HEK293T (cell line): ENCODE measurements at regions not wholly inside any gene's neighbourhood (a gene's known extent, or its start where the extent isn't known, plus 50 kb on each side); places are given as distances from the start of the nearest gene placed in this dataset.

ENCODE experiments used
- CTCF ChIA-PET: fragments of 350-600 bp; formaldehyde crosslinking; extraction: SDS; loops from one replicate; lab custom pipeline; 2021; ENCODE audit warnings: antibody characterized with exemption, inconsistent platforms; lab: Yijun Ruan, JAX
- POLR2A ChIA-PET: fragments of 350-600 bp; formaldehyde crosslinking; extraction: SDS; loops from one replicate; lab custom pipeline; 2020; ENCODE audit warnings: antibody characterized with exemption, inconsistent platforms; lab: Yijun Ruan, JAX
- DNase-seq: peaks from one replicate; pipeline ENCODE4 v3.0.0; 2012; ENCODE audit warnings: mixed read lengths; ENCODE audit errors: extremely low spot score
- ARNT ChIP-seq: fragments of 450-650 bp; IDR thresholded peaks from 2 replicates; pipeline ENCODE4 v1.6.1; 2017; ENCODE audit warnings: mild to moderate bottlenecking
- BHLHE40 ChIP-seq: fragments of 450-650 bp; IDR thresholded peaks from 2 replicates; pipeline ENCODE4 v1.6.1; 2016; ENCODE audit warnings: mild to moderate bottlenecking, moderate library complexity, borderline replicate concordance
- CTBP1 ChIP-seq: fragments of 450-650 bp; IDR thresholded peaks from 2 replicates; pipeline ENCODE4 v1.6.1; 2016; ENCODE audit warnings: borderline replicate concordance
- ELF4 ChIP-seq: fragments of 450-650 bp; IDR thresholded peaks from 2 replicates; pipeline ENCODE4 v1.6.1; 2017; ENCODE audit warnings: antibody characterized with exemption
- FOXA1 ChIP-seq: fragments of 450-650 bp; IDR thresholded peaks from 2 replicates; pipeline ENCODE4 v1.6.1; 2016; ENCODE audit warnings: mild to moderate bottlenecking
- FOXK2 ChIP-seq: fragments of 450-650 bp; IDR thresholded peaks from 2 replicates; pipeline ENCODE4 v1.6.1; 2016; ENCODE audit warnings: mild to moderate bottlenecking
- FOXM1 ChIP-seq: fragments of 450-650 bp; IDR thresholded peaks from 2 replicates; pipeline ENCODE4 v1.6.1; 2017; ENCODE audit warnings: mild to moderate bottlenecking, borderline replicate concordance
- HDGF ChIP-seq: fragments of 450-650 bp; IDR thresholded peaks from 2 replicates; pipeline ENCODE4 v1.6.1; 2017; ENCODE audit warnings: antibody characterized with exemption, borderline replicate concordance
- L3MBTL2 ChIP-seq: fragments of 450-650 bp; conservative IDR thresholded peaks from 2 replicates; pipeline ENCODE4 v1.6.1; 2016; ENCODE audit warnings: mild to moderate bottlenecking
- LEF1 ChIP-seq: fragments of 450-650 bp; IDR thresholded peaks from 2 replicates; pipeline ENCODE4 v1.6.1; 2017; ENCODE audit warnings: mild to moderate bottlenecking, borderline replicate concordance
- NFRKB ChIP-seq: fragments of 450-650 bp; IDR thresholded peaks from 2 replicates; pipeline ENCODE4 v1.6.1; 2016; ENCODE audit warnings: mild to moderate bottlenecking, moderate library complexity
- SP1 ChIP-seq: fragments of 450-650 bp; IDR thresholded peaks from 2 replicates; pipeline ENCODE4 v1.6.1; 2017
- SUZ12 ChIP-seq: fragments of 450-650 bp; IDR thresholded peaks from 2 replicates; pipeline ENCODE4 v1.6.1; 2016; ENCODE audit warnings: mild to moderate bottlenecking
- TARDBP ChIP-seq: fragments of 450-650 bp; IDR thresholded peaks from 2 replicates; pipeline ENCODE4 v1.6.1; 2016
- ZNF384 ChIP-seq: fragments of 450-650 bp; IDR thresholded peaks from 2 replicates; pipeline ENCODE4 v1.6.1; 2016
- TF ChIP-seq, protein P1 (sequence below): fragments of 450-650 bp; IDR thresholded peaks from 2 replicates; pipeline ENCODE4 v1.6.1; 2016

DNA sequence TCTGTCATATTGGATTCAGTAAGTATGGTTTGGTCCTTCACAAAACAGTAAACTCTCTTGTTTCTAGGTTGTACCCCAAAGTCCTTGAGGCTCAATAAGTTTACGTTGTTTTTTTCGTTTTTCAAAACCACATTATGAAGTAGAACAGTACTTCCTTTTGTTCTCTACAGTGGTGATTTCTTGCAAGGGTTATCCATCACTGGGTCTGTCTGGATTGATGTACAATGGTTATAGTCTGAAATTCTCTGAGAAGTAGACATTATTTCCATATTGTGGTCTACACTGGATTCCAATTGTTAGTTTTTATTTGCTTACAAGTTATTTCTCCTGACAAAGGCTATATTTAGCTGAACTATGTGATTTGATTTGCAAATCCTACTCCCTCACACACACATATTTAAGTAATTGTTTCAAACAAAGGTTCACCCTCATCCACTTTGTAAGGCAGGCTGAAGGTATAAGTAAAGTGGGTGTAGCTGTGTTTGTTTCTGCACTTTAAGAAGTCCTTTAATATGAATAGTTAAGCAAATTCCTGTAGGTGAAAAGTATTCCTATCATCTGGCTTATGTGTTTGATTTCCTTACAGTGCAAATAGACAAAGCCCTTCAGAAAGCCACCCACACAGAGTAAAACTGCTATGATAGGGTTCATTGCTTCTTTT lies 64.2 kb upstream of the MME start:
- DNase-seq, result no peak
- POLR2A ChIA-PET, result no interaction called here
- TF ChIP-seq L3MBTL2, result no peak
- no peak for TF ChIP-seq FOXM1
- TF ChIP-seq HDGF, result no peak
- no peak for TF ChIP-seq SP1
- TF ChIP-seq ELF4, result no peak
- no peak for TF ChIP-seq LEF1
- TF ChIP-seq FOXK2, result no peak
- no peak for TF ChIP-seq TARDBP
- TF ChIP-seq, protein P1, sequence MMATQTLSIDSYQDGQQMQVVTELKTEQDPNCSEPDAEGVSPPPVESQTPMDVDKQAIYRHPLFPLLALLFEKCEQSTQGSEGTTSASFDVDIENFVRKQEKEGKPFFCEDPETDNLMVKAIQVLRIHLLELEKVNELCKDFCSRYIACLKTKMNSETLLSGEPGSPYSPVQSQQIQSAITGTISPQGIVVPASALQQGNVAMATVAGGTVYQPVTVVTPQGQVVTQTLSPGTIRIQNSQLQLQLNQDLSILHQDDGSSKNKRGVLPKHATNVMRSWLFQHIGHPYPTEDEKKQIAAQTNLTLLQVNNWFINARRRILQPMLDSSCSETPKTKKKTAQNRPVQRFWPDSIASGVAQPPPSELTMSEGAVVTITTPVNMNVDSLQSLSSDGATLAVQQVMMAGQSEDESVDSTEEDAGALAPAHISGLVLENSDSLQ, result no peak
- no peak for TF ChIP-seq NFRKB
- TF ChIP-seq ARNT, result no peak
- TF ChIP-seq CTBP1, result no peak
- no peak for TF ChIP-seq ZNF384
- TF ChIP-seq SUZ12, result no peak
- TF ChIP-seq FOXA1, result no peak
- CTCF ChIA-PET, result no interaction called here

- no peak for DNase-seq
- ChIA-PET CTCF (no interaction called here), POLR2A (no interaction called here)
These were observed 65.2 kb upstream of the MME start for GRCh38 chr3:155014953-155015352.

DNA sequence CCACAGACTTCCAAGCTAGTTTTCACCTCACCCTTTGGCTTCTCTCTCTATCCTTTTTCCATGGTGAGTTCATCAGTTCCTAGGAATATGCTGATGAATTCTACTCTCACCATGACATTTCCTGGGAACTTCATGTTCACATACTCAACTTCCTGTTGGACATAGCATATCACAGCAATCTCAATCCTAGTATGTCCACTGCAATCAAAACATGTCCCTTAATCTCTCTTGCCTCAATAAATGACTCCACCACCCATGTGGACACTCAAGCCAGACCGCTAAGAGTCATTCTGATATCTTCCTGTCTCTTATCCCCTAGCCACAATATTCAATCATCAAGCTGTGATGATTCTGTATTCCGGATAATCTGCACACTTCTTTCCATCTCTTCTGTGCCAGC lies 66.7 kb upstream of the MME start:
- ChIA-PET POLR2A (no interaction called here), CTCF (no interaction called here)
- DNase-seq, result no peak
- no peak for TF ChIP-seq SUZ12
- TF ChIP-seq CTBP1, result no peak
- TF ChIP-seq FOXM1, result no peak
- TF ChIP-seq ELF4, result no peak
- no peak for TF ChIP-seq HDGF
- TF ChIP-seq ARNT, result no peak
- no peak for TF ChIP-seq NFRKB
- no peak for TF ChIP-seq BHLHE40
- no peak for TF ChIP-seq FOXA1
- no peak for TF ChIP-seq FOXK2
- no peak for TF ChIP-seq TARDBP
- TF ChIP-seq, protein P1, result no peak
- TF ChIP-seq L3MBTL2, result no peak
- no peak for TF ChIP-seq LEF1
- no peak for TF ChIP-seq SP1
- no peak for TF ChIP-seq ZNF384

More at GRCh38 chr3:155014953-155015352, 65.2 kb upstream of the MME start:
- TF ChIP-seq BHLHE40, result no peak
- no peak for TF ChIP-seq SP1
- TF ChIP-seq ZNF384, result no peak
- no peak for TF ChIP-seq TARDBP
- TF ChIP-seq, protein P1, result no peak
- no peak for TF ChIP-seq ARNT
- TF ChIP-seq SUZ12, result no peak
- TF ChIP-seq L3MBTL2, result no peak

DNA sequence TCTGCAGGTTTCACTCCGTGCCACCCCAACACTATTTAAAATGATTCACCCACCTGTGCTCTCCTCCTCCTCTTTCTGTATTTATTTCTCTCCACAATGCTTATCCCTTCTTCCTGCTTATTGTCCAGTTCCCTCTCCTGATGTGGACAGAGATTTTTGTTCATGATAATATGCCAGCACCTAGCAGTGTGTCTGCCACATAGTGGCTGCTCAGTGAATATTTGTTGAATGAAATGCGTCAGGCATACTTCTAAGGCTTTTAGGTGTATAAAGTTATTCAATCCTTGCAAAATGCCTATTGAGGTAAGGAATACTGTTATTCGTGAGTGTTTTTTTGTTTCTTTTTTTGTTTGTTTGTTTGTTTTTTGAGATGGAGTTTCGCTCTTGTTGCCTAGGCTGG lies 67.5 kb upstream of the MME start:
- TF ChIP-seq, protein P1, result no peak
- TF ChIP-seq ZNF384 (no peak), SP1 (no peak), BHLHE40 (no peak), ELF4 (no peak), ARNT (no peak), L3MBTL2 (no peak), FOXM1 (no peak), FOXK2 (no peak), TARDBP (no peak), SUZ12 (no peak), LEF1 (no peak), NFRKB (no peak), CTBP1 (no peak)
- ChIA-PET CTCF (no interaction called here), POLR2A (no interaction called here)
- DNase-seq, result no peak

- DNase-seq, result no peak
- TF ChIP-seq FOXK2 (no peak), TARDBP (no peak), NFRKB (no peak), FOXM1 (no peak)
- CTCF ChIA-PET, result no interaction called here
- POLR2A ChIA-PET, result no interaction called here
These were observed 69.7 kb upstream of the MME start for GRCh38 chr3:155010416-155010815.

- ChIA-PET CTCF (no interaction called here), POLR2A (no interaction called here)
- TF ChIP-seq HDGF, result no peak
- TF ChIP-seq, protein P1, result no peak
- no peak for DNase-seq
These were observed 70.9 kb upstream of the MME start for GRCh38 chr3:155009217-155009616.
